H9 (cell line): ENCODE measurements at regions not wholly inside any gene's neighbourhood (a gene's known extent, or its start where the extent isn't known, plus 50 kb on each side); places are given as distances from the start of the nearest gene placed in this dataset.

Experiments
- DNase-seq: peaks from one replicate; pipeline ENCODE4 v3.0.0-alpha.2; 2017
- H2AFZ ChIP-seq: one replicate; pipeline ENCODE4 v1.6.1; 2013; ENCODE audit warnings: mild to moderate bottlenecking, low read length, control low read depth, moderate library complexity
- H2AK5ac ChIP-seq: 2 replicates; pipeline ENCODE4 v1.6.1; 2013; ENCODE audit warnings: low read length, control low read depth, mixed read lengths; ENCODE audit not compliant: insufficient read length
- H2BK120ac ChIP-seq: one replicate; pipeline ENCODE4 v1.6.1; 2013; ENCODE audit warnings: low read depth, mild to moderate bottlenecking, low read length, control low read depth, inconsistent platforms; ENCODE audit not compliant: poor library complexity, severe bottlenecking
- H2BK12ac ChIP-seq: 2 replicates; pipeline ENCODE4 v1.6.1; 2013; ENCODE audit warnings: low read length, control low read depth, mixed read lengths, low read depth; ENCODE audit not compliant: insufficient read length
- H2BK15ac ChIP-seq: 2 replicates; pipeline ENCODE4 v1.6.1; 2013; ENCODE audit warnings: low read depth, low read length, control low read depth
- H2BK20ac ChIP-seq: one replicate; pipeline ENCODE4 v1.6.1; 2013; ENCODE audit warnings: low read depth, mild to moderate bottlenecking, low read length, control low read depth, inconsistent platforms; ENCODE audit not compliant: poor library complexity, severe bottlenecking
- H2BK5ac ChIP-seq: 2 replicates; pipeline ENCODE4 v1.6.1; 2013; ENCODE audit warnings: low read length, control low read depth, mixed read lengths; ENCODE audit not compliant: insufficient read length
- H3K14ac ChIP-seq: 2 replicates; pipeline ENCODE4 v1.6.1; 2013; ENCODE audit warnings: low read length, control low read depth; ENCODE audit not compliant: insufficient read depth
- H3K18ac ChIP-seq: 2 replicates; pipeline ENCODE4 v1.6.1; 2013; ENCODE audit warnings: low read depth, mild to moderate bottlenecking, mixed read lengths, low read length, control low read depth; ENCODE audit not compliant: insufficient read length
- H3K23ac ChIP-seq: 2 replicates; pipeline ENCODE4 v1.6.1; 2013; ENCODE audit warnings: low read length, control low read depth, mixed read lengths, low read depth; ENCODE audit not compliant: insufficient read length
- H3K23me2 ChIP-seq: 2 replicates; pipeline ENCODE4 v1.6.1; 2013; ENCODE audit warnings: low read depth, mild to moderate bottlenecking, mixed read lengths, low read length, control low read depth; ENCODE audit not compliant: insufficient read length, poor library complexity, severe bottlenecking
- H3K27ac ChIP-seq: 2 replicates; pipeline ENCODE4 v1.5.1; 2013; ENCODE audit warnings: low read length, control low read depth, mixed read lengths, low read depth; ENCODE audit not compliant: insufficient read length
- H3K27me3 ChIP-seq: 2 replicates; pipeline ENCODE4 v1.6.1; 2013; ENCODE audit warnings: low read length, control low read depth, inconsistent platforms; ENCODE audit not compliant: insufficient read depth
- H3K4ac ChIP-seq: 2 replicates; pipeline ENCODE4 v1.6.1; 2013; ENCODE audit warnings: low read depth, mild to moderate bottlenecking, control low read depth, inconsistent platforms, low read length, moderate library complexity
- H3K4me1 ChIP-seq: 2 replicates; pipeline ENCODE4 v1.6.1; 2013; ENCODE audit warnings: low read length, control low read depth, inconsistent platforms; ENCODE audit not compliant: insufficient read depth
- H3K4me2 ChIP-seq: 2 replicates; pipeline ENCODE4 v1.6.1; 2013; ENCODE audit warnings: low read length, control low read depth, mixed read lengths; ENCODE audit not compliant: insufficient read length, insufficient read depth
- H3K56ac ChIP-seq: 2 replicates; pipeline ENCODE4 v1.6.1; 2013; ENCODE audit warnings: low read depth, mild to moderate bottlenecking, mixed read lengths, low read length, control low read depth; ENCODE audit not compliant: insufficient read length
- H3K79me1 ChIP-seq: 2 replicates; pipeline ENCODE4 v1.6.1; 2013; ENCODE audit warnings: low read depth, mild to moderate bottlenecking, moderate library complexity, low read length, control low read depth, inconsistent platforms; ENCODE audit not compliant: insufficient read depth, poor library complexity, severe bottlenecking
- H3K79me2 ChIP-seq: 2 replicates; pipeline ENCODE4 v1.6.1; 2013; ENCODE audit warnings: low read length, control low read depth, inconsistent platforms; ENCODE audit not compliant: insufficient read depth
- H3K9ac ChIP-seq: 2 replicates; pipeline ENCODE4 v1.6.1; 2013; ENCODE audit warnings: low read length, control low read depth, mixed read lengths; ENCODE audit not compliant: insufficient read length; ENCODE audit errors: extremely low read depth
- H3K9me3 ChIP-seq: one replicate; pipeline ENCODE4 v1.6.1; 2013; ENCODE audit warnings: low read depth, low read length, inconsistent platforms; ENCODE audit not compliant: control insufficient read depth
- H3T11ph ChIP-seq: one replicate; pipeline ENCODE4 v1.6.1; 2013; ENCODE audit warnings: mild to moderate bottlenecking, low read length, control low read depth, inconsistent platforms
- H4K20me1 ChIP-seq: one replicate; pipeline ENCODE4 v1.6.1; 2013; ENCODE audit not compliant: control insufficient read depth, insufficient read length, insufficient read depth
- H4K5ac ChIP-seq: 2 replicates; pipeline ENCODE4 v1.6.1; 2013; ENCODE audit warnings: low read depth, mild to moderate bottlenecking, mixed read lengths, low read length, control low read depth; ENCODE audit not compliant: insufficient read length
- H4K8ac ChIP-seq: replicated peaks from 2 replicates; pipeline ENCODE4 v1.6.1; 2013; ENCODE audit warnings: low read length, control low read depth, mixed read lengths, low read depth; ENCODE audit not compliant: insufficient read length
- H4K91ac ChIP-seq: 2 replicates; pipeline ENCODE4 v1.6.1; 2013; ENCODE audit warnings: low read depth, mild to moderate bottlenecking, moderate library complexity, mixed read lengths, low read length, control low read depth; ENCODE audit not compliant: insufficient read length
- H3K27ac Mint-ChIP-seq, 3 experiments: 2 replicates in 2 of 3; 3 replicates in 1 of 3; pipeline ENCODE4 v1.8.0; 2020 to 2021; ENCODE audit warnings: mixed read lengths in 3 of 3, mild to moderate bottlenecking in 1 of 3, moderate library complexity in 1 of 3
- H3K27me3 Mint-ChIP-seq: 2 replicates; pipeline ENCODE4 v1.8.0; 2021; ENCODE audit warnings: low read depth, mild to moderate bottlenecking, moderate library complexity, mixed read lengths
- H3K36me3 Mint-ChIP-seq, 3 experiments: 2 replicates in 2 of 3; 3 replicates in 1 of 3; pipeline ENCODE4 v1.8.0; 2020 to 2021; ENCODE audit warnings: low read depth in 3 of 3, mixed read lengths in 3 of 3; ENCODE audit not compliant: insufficient read depth in 1 of 3
- H3K4me1 Mint-ChIP-seq, 2 experiments: 2 replicates each; pipeline ENCODE4 v1.8.0; 2020; ENCODE audit warnings: mixed read lengths in 2 of 2
- H3K4me3 Mint-ChIP-seq, 2 experiments: 2 replicates in 1 of 2; 3 replicates in 1 of 2; pipeline ENCODE4 v1.8.0; 2020 to 2021; ENCODE audit warnings: mild to moderate bottlenecking in 2 of 2, mixed read lengths in 2 of 2, moderate library complexity in 1 of 2
- H3K9me3 Mint-ChIP-seq, 2 experiments: 2 replicates in 1 of 2; 3 replicates in 1 of 2; pipeline ENCODE4 v1.8.0; 2020; ENCODE audit warnings: mild to moderate bottlenecking in 2 of 2, mixed read lengths in 2 of 2, moderate library complexity in 1 of 2
- WGBS: extraction: QIAGEN DNeasy Blood & Tissue Kit; methylation state at CpG from one replicate; pipeline ENCODE4 v1.1.7; 2013; ENCODE audit warnings: missing lambda C conversion rate, low lambda C conversion rate, mixed read lengths; ENCODE audit not compliant: insufficient read length; ENCODE audit errors: extremely low coverage; 5-methylcytosine and 5-hydroxymethylcytosine counted together
- TF ChIP-seq, protein P1 (sequence below): fragments of 200-600 bp; sonication (generic); conservative IDR thresholded peaks from 3 replicates; pipeline ENCODE4 v1.8.0; 2021; ENCODE audit warnings: antibody characterized with exemption, mild to moderate bottlenecking

DNA sequence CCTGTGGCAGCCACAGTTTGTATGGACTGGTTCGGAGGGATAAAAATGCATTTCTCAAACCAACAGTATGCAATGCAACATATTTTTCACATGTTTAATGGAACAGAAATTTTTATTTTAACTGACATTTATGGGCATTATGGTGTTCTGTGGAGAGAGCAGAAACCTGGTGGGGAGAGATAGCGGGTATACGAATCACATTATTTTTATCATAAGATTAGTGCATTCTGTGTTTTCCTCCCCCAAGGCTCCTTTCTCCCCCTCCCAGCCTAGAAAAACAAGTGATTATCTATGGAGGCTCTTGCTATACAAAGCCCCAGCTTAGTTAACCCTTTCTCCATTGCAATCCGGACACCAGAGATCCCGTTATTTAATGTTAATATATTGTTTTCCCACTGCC, 289.8 kb upstream of the PIK3C3 start:
- Histone ChIP-seq H2AK5ac (no peak overlapping the region), H2BK120ac (no peak overlapping the region), H3K4me1 (no peaks in the 10 kb centered on the region), H4K8ac (no peak overlapping the region), H3K79me2 (no peaks in the 10 kb centered on the region), H4K20me1 (no peaks in the 10 kb centered on the region), H2BK15ac (no peak overlapping the region), H3K9ac (no peak overlapping the region), H4K5ac (no peak overlapping the region), H3K27me3 (no peaks in the 10 kb centered on the region), H4K91ac (no peak overlapping the region), H3T11ph (no peak overlapping the region), H2AFZ (no peak overlapping the region), H3K79me1 (no peaks in the 10 kb centered on the region), H3K56ac (no peak overlapping the region), H2BK12ac (no peak overlapping the region), H3K27ac (no peak overlapping the region), H3K4ac (no peak overlapping the region), H3K23ac (no peak overlapping the region), H3K23me2 (no peaks in the 10 kb centered on the region), H3K9me3 (no peaks in the 10 kb centered on the region), H3K14ac (no peak overlapping the region), H3K4me2 (no peak overlapping the region), H2BK5ac (no peak overlapping the region), H2BK20ac (no peak overlapping the region), H3K18ac (no peak overlapping the region)
- TF ChIP-seq, protein P1, sequence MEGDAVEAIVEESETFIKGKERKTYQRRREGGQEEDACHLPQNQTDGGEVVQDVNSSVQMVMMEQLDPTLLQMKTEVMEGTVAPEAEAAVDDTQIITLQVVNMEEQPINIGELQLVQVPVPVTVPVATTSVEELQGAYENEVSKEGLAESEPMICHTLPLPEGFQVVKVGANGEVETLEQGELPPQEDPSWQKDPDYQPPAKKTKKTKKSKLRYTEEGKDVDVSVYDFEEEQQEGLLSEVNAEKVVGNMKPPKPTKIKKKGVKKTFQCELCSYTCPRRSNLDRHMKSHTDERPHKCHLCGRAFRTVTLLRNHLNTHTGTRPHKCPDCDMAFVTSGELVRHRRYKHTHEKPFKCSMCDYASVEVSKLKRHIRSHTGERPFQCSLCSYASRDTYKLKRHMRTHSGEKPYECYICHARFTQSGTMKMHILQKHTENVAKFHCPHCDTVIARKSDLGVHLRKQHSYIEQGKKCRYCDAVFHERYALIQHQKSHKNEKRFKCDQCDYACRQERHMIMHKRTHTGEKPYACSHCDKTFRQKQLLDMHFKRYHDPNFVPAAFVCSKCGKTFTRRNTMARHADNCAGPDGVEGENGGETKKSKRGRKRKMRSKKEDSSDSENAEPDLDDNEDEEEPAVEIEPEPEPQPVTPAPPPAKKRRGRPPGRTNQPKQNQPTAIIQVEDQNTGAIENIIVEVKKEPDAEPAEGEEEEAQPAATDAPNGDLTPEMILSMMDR, result no peak
- WGBS, result no CpG with 5 or more reads among the region's 5 CpGs
- H3K4me1 Mint-ChIP-seq, result no peaks in the 10 kb centered on the region
- no peak for DNase-seq
- no peak overlapping the region for H3K27ac Mint-ChIP-seq
- no peak overlapping the region for H3K4me3 Mint-ChIP-seq
- H3K27me3 Mint-ChIP-seq, result no peaks in the 10 kb centered on the region
- no peaks in the 10 kb centered on the region for H3K9me3 Mint-ChIP-seq
- no peaks in the 10 kb centered on the region for H3K36me3 Mint-ChIP-seq
